GM21528 (cell line): ENCODE measurements at regions not wholly inside any gene's neighbourhood (a gene's known extent, or its start where the extent isn't known, plus 50 kb on each side); places are given as distances from the start of the nearest gene placed in this dataset.

Source experiments
- ATAC-seq: cut with Tn5 transposase; IDR thresholded peaks from one replicate; pipeline ENCODE4 v1.9.1; 2021; ENCODE audit warnings: mild to moderate bottlenecking, moderate library complexity; ENCODE audit not compliant: unreplicated experiment, low FRiP score

DNA sequence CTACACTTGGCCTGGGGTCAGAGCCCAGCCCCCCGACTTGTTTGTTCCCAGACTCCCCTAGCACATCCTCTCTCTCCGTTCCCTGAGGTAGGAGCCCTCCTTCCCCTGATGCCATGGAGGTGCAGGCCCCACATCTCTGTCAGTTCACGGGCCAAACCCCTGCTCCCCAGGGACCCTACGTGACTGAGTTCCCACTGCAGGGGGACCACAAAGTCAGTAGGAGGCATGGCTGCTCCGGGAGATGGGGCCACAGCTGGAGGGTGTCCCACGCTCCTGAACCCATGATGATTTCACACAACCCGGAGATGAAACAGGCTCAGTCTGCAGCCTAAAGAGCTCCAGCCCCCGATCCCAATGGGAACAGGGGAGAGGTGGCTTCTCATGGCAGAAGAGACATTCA, 272.2 kb downstream of the NPHP4 start:
- no peak for ATAC-seq

DNA sequence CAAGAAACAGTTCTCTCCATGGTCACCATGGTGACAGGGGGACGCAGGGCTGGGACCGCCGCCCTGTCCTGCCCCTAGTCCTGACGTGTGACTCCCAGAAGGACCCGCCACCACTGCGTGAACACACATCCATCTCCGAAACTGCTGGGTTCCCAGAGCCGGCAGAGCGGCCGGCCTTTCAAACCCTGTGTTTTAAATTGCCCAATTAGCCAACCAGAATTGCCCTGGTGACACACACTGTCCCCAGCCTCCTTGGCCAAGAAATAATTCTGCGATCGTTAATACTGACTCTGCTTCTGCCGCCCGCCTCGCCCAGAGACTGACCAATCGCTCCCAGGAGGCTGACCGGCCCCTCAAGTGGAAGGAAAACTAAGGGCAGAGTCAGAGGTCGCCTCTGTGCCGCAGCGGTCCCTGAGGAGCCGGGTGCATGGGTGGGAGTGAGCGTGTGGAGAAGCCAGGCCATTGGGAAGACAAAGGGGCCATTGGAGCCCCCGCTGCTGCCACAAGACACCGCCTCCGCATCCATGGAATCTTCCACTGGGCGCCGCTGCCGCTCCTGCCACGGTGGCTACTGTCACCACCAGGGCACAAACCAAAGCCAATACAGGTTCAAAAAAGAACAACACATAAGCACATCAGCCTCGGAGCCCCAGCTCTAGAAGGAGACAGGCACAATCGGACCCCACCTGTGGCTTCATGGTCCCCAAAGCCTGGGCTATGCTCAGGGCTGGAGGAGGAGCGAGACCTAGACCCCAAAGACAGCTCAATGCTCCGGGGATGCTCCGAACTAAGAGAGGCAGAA, 273.2 kb downstream of the NPHP4 start:
- no peak for ATAC-seq

DNA sequence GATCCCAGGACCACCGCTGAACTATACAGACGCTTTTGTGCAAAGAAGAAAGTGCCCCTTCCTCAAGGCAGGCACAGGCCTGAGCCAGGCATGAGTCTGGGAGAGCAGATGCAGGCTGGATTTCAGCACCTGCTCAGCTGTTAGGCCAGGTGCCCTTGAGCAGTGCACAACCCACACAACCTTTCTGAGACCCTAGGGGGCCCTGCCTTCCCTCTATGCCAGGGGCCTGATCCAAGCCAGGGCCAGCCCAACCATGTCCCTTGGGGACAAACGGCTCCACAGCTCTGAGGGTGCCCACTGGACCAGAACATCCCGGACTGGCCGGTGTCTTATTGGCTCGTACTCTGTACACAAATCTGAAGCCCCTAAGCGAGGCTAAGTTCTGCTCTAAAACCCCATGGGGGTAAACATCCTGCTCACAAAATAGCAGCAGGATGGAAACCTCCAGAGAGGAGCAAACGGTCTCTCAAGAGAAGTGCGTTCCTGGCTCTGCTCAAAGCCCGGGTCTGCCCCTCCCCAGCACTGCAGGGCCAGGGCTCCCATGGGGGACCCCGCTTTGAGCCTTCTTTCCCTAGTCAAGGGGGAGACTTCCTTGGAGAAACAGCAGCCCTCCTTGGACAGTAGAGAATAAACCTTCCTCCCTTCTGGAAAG, 275.1 kb downstream of the NPHP4 start:
- ATAC-seq: no peak

DNA sequence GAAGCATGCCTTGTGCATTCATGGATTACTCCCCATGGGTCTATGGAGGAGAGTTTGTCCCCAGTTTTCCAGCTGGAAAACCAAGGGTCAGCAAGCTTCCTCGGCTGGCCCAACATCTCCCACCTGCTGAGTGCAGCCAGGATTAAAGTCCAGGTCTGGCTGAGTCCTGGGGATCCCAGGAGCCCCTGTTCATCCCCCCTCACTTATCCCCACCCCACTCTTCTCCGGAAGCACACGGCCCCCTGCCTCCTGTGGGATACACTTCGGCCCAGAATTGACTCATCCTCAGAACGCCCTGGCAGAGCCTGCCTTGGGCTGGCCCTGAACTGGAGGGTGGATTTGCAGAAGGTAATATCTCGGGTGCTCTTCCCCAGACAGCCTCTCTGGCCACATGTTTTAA, 276.1 kb downstream of the NPHP4 start:
- no peak for ATAC-seq

DNA sequence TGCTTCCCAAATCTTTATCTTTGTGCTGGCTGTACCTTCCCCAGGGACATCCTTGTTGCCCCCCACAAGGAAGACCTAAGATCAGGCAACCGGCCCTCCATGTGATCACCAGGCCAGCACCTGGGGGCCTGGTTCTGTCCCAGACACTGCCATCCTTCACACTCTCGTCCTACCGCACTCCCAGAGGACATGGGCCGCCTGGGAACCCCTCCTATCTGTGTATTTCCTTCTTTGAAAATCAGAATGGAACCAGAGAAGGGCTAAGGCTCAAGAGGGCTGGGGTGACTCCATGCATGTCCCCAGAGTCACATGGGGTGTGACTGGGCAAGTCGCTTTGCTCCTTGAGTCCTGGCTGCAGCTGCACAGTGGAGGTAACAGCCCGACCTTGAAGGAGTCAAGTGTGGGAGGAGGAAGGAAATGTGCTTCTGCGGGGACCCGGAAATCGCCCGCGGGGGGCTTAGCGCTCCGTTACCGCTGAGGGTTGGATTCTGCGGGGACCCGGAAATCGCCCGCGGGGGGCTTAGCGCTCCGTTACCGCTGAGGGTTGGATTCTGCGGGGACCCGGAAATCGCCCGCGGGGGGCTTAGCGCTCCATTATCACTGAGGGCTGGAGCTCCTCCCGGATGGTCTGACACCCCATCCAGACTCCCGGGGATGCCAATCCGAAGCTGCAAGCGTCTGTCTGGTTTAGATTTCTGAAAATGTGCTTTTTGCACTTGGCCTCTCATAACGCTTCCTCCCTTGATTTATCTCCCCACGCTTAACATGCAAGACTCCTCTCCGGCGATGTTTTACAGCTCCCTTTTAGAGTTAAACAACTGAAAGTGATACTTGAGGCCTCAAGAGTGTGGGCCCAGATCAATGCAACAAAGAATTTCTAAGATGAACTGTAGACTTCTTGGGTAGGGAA, 278.9 kb downstream of the NPHP4 start:
- no peak for ATAC-seq

DNA sequence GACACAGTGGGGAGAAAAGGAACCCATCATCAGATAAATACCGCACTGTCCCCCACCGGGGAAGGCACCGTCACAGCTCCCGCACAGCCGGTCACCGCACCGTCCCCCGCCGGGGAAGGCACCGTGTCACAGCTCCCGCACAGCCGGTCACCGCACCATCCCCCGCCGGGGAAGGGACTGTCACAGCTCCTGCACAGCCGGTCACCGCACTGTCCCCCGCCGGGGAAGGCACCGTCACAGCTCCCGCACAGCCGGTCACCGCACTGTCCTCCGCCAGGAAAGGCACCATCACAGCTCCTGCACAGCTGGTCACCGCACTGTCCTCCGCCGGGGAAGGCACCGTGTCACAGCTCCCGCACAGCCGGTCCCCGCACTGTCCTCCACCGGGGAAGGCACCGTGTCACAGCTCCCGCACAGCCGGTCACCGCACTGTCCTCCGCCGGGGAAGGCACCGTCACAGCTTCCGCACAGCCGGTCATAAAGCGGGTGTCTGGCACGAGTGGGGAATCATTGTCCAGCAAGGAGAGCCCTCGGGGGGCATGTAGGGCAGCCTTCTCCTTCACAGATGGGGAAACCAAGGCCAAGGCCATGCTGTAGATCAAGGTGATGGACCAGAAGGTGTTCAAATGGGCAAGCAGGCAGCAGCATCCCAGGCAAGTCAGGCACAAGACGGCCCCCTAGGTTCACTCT, 280.1 kb downstream of the NPHP4 start:
- ATAC-seq: no peak

DNA sequence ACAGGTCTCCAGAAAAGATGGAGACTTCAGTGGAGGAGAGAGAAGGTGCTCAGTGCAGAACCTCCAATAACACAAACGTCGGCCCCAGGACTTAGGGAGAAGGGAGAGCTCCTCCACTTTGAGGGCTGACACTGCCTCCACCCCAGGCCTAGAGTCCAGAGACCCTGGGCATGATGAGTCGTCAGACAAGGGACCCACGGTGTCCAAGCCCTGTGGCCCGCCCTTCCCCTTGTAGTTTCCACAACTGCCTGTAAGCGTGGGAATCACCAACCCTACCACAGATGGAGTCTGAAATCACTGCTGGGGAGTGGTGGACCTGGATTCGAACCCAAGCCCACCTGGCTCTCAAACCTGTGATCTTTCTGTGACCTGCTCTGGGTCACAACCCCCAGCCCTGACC, 281.1 kb downstream of the NPHP4 start:
- no peak for ATAC-seq

DNA sequence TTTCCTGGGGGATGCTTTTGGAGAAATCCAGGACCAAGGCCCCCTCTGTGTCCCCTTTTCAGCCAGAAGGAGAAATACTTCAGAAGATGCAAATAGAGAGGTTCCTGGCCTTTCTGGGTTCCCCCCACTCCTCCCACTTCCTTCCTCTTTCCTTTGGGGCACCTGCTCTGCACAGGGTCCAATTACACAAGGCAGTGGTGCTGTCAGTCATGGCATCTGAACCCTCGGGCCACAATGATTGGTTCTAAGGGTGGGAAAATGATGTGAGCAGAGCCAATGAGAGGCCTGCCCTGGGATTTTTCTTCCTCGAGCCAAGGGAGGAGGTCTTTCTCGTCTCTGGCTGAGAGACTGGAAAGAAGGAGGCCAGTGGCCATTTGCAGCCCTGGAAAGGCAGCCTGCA, 282.2 kb downstream of the NPHP4 start:
- ATAC-seq: no peak

DNA sequence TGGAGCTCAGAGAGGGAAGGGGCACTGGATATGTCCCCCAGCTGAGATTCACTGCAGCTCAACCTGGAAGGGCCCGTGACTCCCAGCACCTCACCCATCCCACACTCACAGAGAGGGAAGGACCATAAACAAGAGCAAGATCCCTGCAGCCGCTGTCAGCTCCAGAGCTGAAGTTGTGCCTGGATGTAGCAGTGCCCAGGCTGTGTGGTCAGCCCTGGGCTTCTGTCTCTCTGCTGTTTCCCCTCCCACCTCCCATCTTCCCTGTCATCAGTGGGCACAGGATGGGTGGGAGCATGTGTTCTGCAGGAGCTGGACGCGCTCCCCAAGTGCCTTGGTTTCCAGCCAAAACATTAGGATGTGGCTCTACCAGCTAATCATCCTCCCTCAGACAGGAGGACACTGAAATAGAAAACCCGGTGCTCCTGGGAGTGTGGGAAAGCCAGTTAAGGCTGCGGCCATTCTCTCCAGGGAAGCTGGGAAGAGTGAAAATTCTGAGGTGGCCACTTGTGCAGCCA, 282.7 kb downstream of the NPHP4 start:
- no peak for ATAC-seq

DNA sequence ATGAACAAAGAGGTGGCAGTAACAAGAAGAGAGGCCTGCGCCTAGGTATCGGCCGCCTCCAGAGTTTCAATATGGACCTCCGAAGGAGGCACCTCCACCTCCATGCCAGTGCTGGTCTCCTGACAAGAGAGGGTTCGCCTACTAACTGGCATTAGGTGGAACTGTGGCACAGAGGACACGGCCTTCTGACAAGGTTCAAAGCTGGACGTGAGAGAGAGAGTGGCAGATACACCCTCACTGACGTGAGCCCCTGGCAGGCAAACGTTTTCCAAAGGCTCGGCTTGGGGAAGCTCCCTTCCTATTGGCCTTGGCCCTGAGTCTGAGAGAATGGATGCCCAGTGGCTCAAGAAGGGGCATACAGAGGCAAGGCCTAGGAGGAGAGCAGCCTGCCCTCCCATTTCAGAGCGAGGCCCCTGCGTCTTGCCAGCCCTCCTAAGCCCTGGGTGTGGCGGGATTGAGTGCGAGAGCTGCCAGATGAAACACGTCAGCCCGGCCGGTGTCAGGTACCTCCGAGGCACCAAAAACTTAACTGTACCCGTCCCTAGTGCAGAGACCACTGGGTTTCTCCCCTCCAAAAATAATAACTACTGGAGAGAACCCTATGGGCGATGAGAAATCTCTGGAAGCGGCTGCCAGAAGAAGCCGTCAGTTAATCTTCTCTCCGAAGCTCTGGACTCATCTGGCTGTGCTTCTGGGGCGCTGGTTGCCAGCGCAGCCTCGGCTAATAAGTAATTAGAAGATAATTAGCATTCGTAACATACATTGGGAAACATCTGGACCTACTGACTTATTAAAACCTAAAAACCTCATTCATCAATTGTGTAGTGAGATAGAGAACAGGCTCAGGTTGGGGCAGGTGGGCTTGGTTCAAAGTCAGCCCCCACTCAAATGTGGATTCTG, 283.6 kb downstream of the NPHP4 start:
- no peak for ATAC-seq

DNA sequence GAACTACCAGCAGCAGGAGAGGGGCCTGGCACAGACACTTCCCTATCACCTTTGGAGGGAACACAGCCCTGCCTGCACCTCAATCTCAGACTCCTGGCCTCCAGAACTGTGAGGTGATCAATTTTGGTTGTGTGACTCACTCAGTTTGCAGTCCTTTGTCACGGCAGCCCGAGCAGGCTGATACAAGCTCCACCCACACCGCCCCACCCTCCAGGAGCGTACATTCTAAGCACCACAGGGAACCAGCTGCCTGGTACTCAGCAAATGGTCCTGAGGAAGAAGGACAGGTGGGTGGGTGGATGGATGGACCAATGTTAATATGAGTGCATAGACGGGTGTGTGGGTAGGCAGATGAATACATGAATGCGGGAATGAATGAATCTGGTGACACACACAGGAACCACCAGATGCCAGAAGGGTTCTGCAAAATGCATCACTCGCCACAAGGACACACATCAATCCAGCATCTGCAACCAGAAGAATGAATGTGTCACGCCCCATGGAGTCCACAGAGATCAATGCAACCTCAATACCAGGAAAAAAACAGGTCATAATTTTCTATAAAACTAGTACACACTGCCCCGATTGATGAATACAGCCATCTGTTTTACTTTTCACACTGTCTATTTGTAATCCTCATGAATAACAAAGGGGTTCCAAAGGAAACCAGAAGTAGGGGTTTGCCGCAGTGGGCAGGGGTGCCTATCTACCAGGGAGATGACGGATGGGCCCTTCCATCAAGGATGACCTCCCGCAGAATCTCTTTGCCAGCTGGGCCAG, 284.5 kb downstream of the NPHP4 start:
- ATAC-seq: no peak

DNA sequence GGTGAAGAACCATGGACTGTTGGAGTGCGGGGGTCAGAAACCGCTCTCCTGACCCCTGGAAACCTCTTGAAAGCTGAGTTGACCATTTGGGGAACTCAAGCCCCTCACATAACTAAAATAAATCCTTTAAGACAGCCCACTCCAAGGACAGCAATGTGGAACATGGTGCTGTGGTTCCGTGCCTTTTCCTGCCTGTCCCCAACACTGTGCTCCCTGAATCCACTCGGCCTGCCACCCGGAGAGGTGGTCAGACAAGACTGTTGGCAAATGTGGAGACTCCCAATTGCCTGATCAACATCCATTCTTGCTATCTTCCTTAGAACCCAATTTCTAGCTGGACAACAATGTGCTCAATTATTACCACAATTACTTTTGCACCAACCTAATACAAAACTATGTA, 286.0 kb downstream of the NPHP4 start:
- ATAC-seq: no peak

DNA sequence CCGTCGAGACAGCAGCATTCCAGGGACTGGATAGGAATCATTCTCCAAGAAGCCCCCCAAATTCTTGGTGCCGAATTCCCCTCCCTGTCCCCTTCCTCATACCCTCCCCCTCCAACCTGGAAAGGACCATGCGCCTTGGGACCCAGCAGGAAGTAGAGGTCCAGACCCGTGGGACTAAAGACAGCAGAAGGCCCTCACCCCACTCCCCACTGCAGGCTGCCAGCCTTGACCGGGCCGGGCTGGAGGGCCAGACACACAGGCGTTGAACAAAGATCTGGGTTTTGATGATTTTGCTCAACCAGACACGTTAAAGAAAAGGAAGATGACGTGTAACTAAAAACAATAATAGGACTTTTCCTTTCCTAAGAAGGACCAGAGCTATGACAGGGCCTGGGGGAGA, 286.5 kb downstream of the NPHP4 start:
- ATAC-seq: no peak

DNA sequence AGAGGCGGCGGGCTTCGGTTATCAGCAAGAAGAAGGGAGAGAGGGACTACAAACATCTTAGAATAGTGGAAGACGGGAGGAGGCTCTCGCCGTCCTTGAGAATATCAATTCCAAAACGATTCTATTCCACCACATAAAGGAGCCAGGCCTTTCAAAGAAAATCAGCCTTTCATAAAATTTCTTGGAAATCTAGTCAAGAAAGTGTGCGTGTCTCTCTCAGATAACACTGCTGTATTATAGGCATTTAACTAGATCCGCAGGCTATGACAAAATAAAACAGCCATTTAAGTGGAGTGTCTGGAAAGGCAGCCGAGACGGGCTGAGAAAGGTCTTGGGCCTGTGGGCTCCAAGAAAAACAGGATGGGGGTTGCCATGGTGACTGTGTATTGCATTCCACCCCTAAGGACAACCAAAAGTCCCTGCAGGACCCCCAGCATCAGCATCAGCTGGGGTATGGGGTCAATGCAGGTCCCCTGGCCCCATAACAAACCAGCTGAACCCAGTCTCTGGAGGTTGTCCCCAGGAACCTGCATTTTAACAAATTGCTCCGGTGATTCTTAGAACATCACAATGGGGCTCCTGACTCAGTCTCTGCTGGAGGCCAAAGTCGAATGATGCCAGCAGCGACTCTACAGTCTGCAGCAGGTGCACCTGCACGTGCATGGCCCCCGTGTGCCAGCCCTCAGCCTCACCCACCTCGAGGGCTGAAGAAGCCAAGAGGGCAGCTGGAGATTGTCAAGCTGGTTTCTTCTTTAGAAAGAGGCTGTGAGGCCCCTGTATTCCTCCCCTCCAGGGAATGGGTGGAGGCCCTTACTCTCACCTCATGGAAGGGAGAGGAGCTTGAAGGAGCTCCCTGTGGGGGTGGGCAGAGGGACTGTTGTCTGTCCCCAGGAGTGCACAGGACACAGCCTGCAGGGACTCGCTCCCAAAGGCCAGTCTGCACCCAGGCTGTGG, 287.4 kb downstream of the NPHP4 start:
- ATAC-seq: no peak

DNA sequence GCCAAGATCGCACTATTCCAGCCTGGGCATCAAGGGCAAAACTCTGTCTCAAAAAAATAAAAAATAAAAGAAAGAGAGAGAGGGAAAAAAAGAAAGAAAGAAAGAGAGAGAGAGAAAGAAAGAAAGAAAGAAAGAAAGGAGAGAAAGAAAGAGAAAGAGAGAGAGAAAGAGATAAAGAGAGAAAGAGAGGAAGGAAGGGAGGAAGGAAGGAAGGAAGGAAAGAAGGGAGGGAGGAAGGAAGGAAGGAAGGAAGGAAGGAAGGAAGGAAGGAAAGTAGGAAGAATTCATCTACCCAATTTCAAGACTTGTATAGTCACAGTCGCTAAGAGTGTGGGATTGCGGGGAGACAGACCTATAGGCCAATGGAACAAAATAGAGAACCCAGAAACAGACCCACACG, 290.6 kb downstream of the NPHP4 start:
- ATAC-seq: no peak

DNA sequence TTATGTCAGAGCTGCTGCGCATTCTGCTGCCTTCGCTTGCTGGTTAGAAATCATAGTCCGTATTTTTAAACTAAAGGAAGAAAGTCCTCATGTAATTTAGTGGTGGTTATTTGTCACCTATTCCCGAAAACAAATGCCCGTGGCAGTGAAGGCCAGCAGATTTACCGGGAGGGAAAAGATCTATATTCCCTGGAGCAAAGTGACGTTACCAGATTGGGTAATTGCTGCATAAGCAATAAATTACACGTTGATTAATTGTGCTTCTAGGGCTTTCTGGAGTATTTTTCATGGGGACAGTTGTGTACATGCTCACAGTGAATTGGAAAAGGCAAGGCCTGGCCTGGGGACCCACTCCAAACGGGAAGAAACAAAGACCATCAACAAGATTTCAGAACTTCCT, 298.7 kb downstream of the NPHP4 start:
- no peak for ATAC-seq

DNA sequence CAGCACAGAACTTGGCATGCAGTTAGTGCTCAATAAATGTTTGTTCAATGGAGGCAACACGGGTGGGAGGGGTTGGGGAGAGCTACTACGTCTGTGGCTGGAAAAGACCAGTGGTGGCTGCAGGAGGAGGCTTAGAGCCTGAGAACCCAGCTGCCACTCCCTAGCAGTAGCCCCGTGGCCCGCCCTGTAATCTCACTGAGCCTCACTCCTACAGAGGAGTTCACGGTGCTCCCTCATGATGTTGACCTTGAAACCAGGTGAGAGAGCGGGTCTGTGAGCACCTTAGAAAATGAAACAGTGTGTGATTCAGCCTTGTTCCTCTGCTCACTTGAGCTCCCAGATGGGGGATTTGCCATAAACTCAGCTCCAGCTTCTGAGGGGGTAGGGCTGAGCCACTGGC, 299.6 kb downstream of the NPHP4 start:
- ATAC-seq: no peak
